ENCODE measurements at regions not wholly inside any gene's neighbourhood (a gene's known extent, or its start where the extent isn't known, plus 50 kb on each side); places are given as distances from the start of the nearest gene placed in this dataset.
"Not testable (repeated sequence)": the region's sequence is repeated elsewhere in the genome, so short reads cannot be mapped to it uniquely, and the experiment has no call there.

GRCh38 chr1:170375082-170375723 is 156.8 kb upstream of the GORAB start:
- DNase-seq (ENCODE audit: low read depth) = no peak

DNA sequence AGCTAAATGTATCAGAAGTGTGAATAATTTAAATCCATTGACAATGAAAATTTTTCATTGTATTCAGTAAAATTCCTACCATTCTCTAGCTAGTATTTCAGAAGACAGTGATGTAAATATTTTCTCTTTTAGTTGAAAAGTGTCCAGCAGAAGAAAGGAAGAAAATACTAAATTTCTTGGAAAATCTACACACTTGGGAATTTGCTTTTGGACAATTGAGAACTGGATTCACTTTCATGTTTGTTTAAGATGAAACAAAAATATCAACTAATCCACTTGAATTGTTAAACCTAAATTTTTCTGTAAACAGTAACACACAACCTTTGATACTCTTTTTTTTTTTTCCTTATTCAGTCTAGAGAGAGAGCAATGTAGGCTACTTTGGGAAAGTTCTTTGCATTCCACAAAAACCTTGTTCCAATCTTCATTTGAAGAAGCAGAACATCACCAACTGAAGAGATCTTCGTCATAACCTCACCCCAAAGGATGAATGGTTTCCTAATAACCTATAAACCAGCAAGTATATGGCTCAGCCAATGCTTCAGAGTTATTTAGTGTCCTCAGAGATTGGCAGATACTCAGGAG is 155.1 kb upstream of the GORAB start:
- peak; percentile 36 for DNase-seq (ENCODE audit: low read depth)

DNA sequence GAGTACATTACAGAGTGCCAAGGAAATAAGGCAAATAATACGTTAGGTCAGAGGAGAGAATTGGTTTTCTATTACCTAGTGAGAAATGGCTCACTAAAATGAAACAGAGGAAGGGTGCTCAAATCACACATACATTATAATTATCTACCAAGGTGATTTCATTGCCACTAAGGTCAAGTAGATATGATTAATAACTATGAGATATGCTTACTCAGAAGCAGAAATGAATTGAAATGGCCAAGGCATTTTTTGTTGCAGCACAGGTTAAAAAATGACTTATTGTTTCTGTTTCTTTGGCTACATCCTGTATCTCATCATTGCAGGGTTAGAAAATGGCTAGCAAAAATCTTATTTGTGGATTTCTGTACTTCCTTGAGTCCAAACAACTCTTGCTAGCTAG is 154.5 kb upstream of the GORAB start:
- no peak for DNase-seq (ENCODE audit: low read depth)

- peak; percentile 36 for DNase-seq (ENCODE audit: low read depth)
Measured at GRCh38 chr1:170377896-170378634, 153.9 kb upstream of the GORAB start.

GRCh38 chr1:170385750-170386149 is 146.2 kb upstream of the GORAB start:
- DNase-seq (ENCODE audit: low read depth) = no peak

DNA sequence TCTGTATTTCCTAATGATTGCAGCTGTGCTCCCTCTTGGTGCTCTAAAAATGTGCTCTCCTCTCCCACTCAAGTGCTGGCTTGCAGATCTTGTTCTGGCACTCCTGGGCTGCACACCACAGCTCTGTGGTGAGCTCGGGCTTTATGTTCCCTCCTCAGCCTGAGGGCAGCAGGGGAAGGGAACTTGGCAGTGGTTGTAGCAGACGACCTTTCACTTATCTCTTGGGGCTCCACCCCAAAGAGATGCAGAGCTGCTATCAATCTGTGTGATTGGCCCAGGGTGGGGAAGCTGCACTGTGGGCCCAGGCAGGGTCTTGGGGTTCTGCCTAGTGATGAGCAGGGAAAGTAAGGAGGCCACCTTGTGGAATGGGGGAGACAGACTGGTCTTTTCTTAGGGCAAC is 143.5 kb upstream of the GORAB start:
- DNase-seq (ENCODE audit: low read depth) = no peak

GRCh38 chr1:170395149-170395548 is 136.8 kb upstream of the GORAB start:
- no peak for DNase-seq (ENCODE audit: low read depth)

DNA sequence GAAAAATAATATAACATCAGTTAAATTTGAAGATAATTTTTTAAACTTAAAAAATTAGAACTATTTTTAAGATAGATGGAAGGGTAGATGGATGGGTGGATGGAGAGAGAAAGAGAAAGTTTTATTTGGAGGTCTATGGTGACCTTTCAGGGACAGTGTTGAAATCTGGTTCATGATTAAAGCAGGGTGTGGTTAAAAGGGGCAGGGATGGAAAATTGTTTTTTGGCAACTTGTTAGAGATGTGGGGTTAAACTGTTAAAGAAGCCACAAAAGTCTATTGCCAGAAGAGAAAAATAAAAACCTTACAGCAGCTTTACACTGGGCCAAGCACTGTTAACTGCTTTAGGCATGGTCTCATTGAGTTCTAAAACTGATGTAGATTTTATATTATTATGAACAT is 134.9 kb upstream of the GORAB start:
- no peak for DNase-seq (ENCODE audit: low read depth)

DNA sequence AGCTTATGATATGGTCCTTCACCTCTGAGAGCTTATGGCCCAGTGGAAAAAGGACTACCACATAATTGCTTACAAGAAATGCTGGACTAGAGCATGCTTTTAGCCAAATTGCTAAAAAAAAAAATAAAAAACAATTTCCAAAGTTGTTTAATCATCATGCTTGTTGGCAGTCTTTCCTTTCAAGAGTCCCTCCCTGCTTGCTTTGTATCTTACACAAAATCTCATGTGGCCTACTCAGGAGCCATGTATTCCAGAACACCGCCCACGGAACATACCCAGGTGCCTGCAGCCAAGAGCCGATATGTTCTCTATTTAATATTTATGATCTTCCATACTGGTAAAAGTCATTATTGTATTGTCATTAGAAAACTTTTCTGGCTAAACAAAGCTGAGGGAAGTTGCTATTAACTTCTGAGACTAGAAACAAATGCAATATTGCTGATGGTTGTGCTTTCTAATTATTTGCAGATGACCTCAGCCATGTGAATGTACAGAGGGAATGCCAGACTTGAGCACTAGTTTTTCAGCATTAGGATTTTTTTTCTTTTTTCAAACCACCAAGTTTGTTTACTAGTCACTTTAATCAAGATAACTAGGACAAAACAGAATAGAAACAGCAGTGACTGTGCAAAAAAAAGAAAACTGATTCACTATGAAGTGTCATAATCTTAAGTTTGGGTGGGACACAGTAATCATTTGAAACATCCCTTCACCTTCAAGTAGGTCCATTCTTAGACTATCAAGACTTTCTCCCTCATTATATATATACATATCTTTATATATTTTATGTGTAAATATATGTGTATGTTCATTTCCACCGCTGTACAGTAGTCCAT is 129.3 kb upstream of the GORAB start:
- DNase-seq (ENCODE audit: low read depth) = peak; percentile 39

DNA sequence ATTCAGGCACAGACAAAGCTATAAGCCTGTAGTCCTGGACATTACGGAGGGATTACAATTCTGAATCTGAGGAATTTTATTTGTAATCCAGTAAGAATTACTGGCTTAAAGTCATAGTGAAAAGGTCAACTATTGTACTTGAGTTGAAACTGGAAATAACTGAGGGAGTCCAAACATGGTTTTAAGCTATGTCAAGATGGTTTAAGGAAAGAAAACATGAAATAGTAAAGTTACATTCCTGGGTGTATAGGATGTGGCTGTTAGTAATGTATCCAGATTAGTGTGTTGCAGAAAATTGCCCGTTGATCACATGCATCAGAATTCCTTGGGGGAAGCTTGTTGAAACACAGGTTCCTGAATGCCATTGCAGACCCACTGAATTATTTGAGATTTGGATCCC is 124.8 kb upstream of the GORAB start:
- no peak for DNase-seq (ENCODE audit: low read depth)

DNA sequence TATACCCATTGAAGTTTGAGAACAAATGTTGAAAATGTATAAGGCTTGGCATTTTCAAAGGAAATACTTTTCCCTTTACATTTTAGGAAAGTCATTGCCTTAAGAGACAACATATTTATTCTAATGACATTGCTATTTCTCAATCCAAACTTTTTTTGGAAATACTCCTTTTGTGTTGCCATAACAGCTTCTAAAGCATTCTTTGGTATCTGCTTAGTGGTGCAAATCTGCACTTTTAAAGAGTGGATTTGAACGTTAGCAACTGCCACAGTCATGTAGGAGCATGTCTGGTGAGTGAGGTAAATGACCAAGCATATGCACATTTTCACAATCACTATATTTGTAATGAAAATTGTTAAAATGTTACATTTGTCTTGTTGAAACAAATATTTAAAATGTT is 124.4 kb upstream of the GORAB start:
- no peak for DNase-seq (ENCODE audit: low read depth)

DNA sequence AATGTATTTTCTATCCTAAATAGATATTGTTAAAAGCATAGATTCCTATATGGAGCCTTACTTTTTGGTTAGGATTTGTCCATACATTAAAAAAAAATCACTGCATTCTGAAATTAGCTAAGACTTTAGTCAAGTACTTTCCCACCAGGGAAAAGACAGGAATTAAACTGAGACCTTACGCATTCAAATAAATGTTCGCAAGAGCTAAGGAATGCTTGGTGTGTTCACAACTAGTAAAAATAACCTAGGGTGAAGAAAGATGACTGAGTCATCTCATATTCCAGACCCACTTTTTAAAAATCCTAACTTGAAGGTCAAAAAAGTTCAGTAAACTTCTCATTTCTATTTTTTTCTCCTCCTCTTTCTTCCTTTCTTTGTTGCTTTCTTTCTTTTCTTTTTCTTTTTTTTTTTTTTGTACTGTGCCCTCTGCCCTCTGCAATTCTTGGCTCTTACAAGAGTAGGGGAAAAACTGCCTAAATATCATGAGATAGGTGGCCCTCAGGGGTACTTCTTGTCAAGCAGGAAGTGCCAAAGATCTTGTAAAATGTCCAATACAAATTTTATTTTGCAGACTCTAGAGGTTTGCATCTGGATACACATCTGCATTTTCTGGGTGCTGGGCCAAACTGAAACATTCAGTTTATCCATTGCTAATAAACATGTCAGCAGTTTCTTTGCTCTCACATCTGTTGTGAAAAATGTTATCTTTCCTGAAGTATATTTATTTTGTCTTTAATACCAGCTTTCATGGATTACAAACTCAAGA is 121.4 kb upstream of the GORAB start:
- DNase-seq (ENCODE audit: low read depth) = peak; percentile 68

- DNase-seq (ENCODE audit: low read depth) = peak; percentile 53
Measured at GRCh38 chr1:170414989-170415709, 116.8 kb upstream of the GORAB start.

DNA sequence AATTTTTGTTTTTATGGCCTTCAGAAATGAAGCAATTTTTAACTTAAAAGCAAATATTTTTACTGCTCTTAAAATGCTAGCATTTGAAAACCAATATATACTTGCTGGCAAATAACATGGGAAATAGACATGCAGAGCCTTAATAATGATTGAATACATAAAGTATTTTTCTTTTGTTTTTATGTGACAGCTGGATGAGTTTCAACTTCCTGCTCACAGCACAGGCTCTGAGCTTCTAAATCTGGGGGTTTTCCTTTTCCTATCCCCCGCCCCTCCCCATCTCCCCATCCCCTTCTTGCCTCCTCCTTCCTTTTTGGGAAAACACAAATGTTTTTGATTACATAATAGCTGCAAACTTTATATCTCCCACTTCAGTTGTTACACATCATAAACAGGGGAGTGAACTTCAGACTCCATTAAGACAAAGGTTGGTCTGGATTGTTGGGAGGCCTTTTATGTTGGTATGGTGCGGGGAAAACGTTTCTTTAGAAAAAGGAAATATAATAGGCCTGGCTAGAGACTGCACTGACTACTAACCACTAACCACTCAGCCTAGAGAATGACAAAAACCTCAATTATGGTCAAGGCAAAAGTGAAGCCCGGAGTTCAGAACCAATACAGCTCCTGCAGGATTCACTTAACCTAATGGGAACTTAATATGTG is 116.1 kb upstream of the GORAB start:
- peak; percentile 32 for DNase-seq (ENCODE audit: low read depth)

DNA sequence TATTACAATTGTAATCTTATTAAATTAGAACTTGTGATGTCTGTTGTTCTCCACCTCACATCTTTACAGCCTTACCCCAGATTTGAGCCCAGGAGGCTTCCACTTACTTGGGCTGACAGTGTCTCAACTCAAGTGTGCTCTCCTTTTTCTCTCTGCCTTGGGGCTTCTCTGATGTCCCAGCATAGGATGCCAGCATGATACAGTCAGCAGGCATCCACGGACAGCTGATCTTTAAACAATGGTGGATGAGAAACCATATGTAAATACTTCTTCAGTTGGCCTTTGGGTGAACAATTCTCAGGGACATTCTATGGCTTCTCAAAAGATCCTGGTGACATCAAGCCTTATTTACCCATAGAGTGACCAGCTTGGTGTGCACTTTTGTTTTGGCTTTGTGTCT is 107.6 kb upstream of the GORAB start:
- DNase-seq (ENCODE audit: low read depth) = no peak

- no peak for DNase-seq (ENCODE audit: low read depth)
Measured at GRCh38 chr1:170426596-170426995, 105.4 kb upstream of the GORAB start.

DNA sequence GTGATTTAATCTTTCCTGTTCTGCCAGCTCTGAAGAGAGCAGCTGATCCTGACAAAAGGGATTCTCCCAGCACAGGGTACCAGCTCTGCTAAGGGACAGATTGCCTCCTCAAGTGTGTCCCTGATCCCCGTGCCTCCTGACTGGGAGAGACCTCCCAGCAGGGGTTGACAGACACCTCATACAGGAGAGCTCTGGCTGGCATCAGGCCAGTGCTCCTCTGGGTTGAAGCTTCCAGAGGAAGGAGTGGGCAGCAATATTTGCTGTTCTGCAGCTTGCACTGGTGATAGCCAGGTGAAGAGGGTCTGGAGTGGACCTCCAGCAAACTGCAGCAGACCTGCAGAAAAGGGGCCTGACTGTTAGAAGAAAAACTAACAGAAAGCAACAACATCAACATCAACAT is 105.0 kb upstream of the GORAB start:
- DNase-seq (ENCODE audit: low read depth) = not testable (repeated sequence)

- no peak for DNase-seq (ENCODE audit: low read depth)
Measured at GRCh38 chr1:170436928-170437327, 95.0 kb upstream of the GORAB start.

- no peak for DNase-seq (ENCODE audit: low read depth)
Measured at GRCh38 chr1:170445096-170445495, 86.9 kb upstream of the GORAB start.

DNA sequence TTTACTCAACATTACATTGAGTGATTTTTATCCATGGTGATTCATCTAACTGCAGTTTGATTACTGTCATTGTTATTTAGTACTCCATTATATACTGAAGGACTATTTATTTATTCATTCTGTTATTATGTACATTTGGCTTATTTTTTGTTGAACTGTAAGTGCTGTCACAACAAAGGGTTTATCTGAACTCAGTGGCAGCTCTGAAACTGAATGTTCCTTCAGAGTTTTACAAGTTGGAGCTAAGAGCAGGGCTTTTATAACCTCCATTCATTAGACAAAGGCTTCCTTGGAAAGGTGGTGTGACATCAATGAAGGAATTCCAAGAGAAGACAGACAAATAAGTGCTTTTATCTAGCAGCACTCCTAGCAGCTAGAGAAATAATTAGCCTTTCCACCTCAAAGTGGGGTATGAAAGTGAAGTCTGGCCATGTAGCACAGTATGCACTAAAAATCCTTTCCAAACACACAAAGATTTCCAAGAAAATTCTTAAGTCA is 83.3 kb upstream of the GORAB start:
- no peak for DNase-seq (ENCODE audit: low read depth)
